ENCODE measurements at regions not wholly inside any gene's neighbourhood (a gene's known extent, or its start where the extent isn't known, plus 50 kb on each side); places are given as distances from the start of the nearest gene placed in this dataset.
A peak's percentile ranks its signal among the peaks of the same experiment; 100 is the strongest.

GRCh38 chr5:68928617-68929302, 165.1 kb upstream of the SLC30A5 start:
- H3K36me3 ChIP-seq (ENCODE audit: control insufficient read depth in 2 of 2, insufficient read depth in 1 of 2, low read length in 2 of 2): no peaks in the 10 kb centered on the region
- TF ChIP-seq ZNF692 (tag by site-specific recombination; IDR thresholded peaks at IDR 0.05) (no peak), KLF7 (tag by site-specific recombination; IDR thresholded peaks at IDR 0.05; ENCODE audit: borderline replicate concordance) (no peak), PRDM10 (tag by site-specific recombination; IDR thresholded peaks at IDR 0.05) (peak; percentile 53), ZFHX2 (tag by site-specific recombination; conservative IDR thresholded peaks at IDR 0.05) (no peak), ZNF423 (tag by site-specific recombination; IDR thresholded peaks at IDR 0.05) (no peak)
- POLR2A ChIA-PET: no interaction called here
- CTCF ChIA-PET: no interaction called here
- H3K9me3 ChIP-seq (ENCODE audit: control insufficient read depth, insufficient read depth, low read depth, low read length): no peaks in the 10 kb centered on the region
- no peak overlapping the region for H3K27ac ChIP-seq (ENCODE audit: extremely low read depth, low read depth, low read length)
- H3K4me3 ChIP-seq (ENCODE audit: low read depth, low read length): no peak overlapping the region
- H3K4me1 ChIP-seq (ENCODE audit: control insufficient read depth, insufficient read depth, low read length): no peaks in the 10 kb centered on the region

GRCh38 chr5:68930139-68930538, 163.7 kb upstream of the SLC30A5 start:
- Histone ChIP-seq H3K9me3 (ENCODE audit: control insufficient read depth, insufficient read depth, low read depth, low read length) (no peaks in the 10 kb centered on the region), H3K27ac (ENCODE audit: extremely low read depth, low read depth, low read length) (no peak overlapping the region), H3K36me3 (ENCODE audit: control insufficient read depth in 2 of 2, insufficient read depth in 1 of 2, low read length in 2 of 2) (no peaks in the 10 kb centered on the region), H3K4me1 (ENCODE audit: control insufficient read depth, insufficient read depth, low read length) (no peaks in the 10 kb centered on the region), H3K4me3 (ENCODE audit: low read depth, low read length) (no peak overlapping the region)
- ChIA-PET CTCF (no interaction called here), POLR2A (no interaction called here)
- TF ChIP-seq ZNF664 (tag by site-specific recombination; IDR thresholded peaks at IDR 0.05) (no peak), ZSCAN16 (tag by site-specific recombination; IDR thresholded peaks at IDR 0.05) (no peak), ZNF555 (tag by site-specific recombination; conservative IDR thresholded peaks at IDR 0.05) (no peak), ZNF677 (tag by site-specific recombination; IDR thresholded peaks at IDR 0.05) (no peak), ZNF785 (tag by site-specific recombination; IDR thresholded peaks at IDR 0.05) (no peak), PBX3 (CRISPR knock-in tag; IDR thresholded peaks at IDR 0.05) (no peak), KLF17 (tag by site-specific recombination; IDR thresholded peaks at IDR 0.05) (no peak), ZNF48 (tag by site-specific recombination; IDR thresholded peaks at IDR 0.05) (no peak), ZNF768 (tag by site-specific recombination; IDR thresholded peaks at IDR 0.05) (no peak), ZFP3 (tag by site-specific recombination; IDR thresholded peaks at IDR 0.05; ENCODE audit: low read depth) (no peak), ZNF596 (tag by site-specific recombination; IDR thresholded peaks at IDR 0.05) (no peak)
- TF ChIP-seq, protein P1, sequence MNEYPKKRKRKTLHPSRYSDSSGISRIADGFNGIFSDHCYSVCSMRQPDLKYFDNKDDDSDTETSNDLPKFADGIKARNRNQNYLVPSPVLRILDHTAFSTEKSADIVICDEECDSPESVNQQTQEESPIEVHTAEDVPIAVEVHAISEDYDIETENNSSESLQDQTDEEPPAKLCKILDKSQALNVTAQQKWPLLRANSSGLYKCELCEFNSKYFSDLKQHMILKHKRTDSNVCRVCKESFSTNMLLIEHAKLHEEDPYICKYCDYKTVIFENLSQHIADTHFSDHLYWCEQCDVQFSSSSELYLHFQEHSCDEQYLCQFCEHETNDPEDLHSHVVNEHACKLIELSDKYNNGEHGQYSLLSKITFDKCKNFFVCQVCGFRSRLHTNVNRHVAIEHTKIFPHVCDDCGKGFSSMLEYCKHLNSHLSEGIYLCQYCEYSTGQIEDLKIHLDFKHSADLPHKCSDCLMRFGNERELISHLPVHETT (tag by site-specific recombination; IDR thresholded peaks at IDR 0.05): no peak
